ENCODE measurements at regions not wholly inside any gene's neighbourhood (a gene's known extent, or its start where the extent isn't known, plus 50 kb on each side); places are given as distances from the start of the nearest gene placed in this dataset.

GRCh38 chr11:121950160-121950559 lies 165.9 kb downstream of the BLID start:
- TF ChIP-seq CTCF (conservative IDR thresholded peaks at IDR 0.05) (no peak), EZH2 (IDR thresholded peaks at IDR 0.05; ENCODE audit: low read depth) (no peak)
